ENCODE measurements at regions not wholly inside any gene's neighbourhood (a gene's known extent, or its start where the extent isn't known, plus 50 kb on each side); places are given as distances from the start of the nearest gene placed in this dataset.
"Not testable (repeated sequence)": the region's sequence is repeated elsewhere in the genome, so short reads cannot be mapped to it uniquely, and the experiment has no call there.

- not testable (repeated sequence) for DNase-seq
These were observed 129.2 kb downstream of the FAM72B start for GRCh38 chr1:121054928-121055327.

GRCh38 chr1:121066925-121067324 lies 117.2 kb downstream of the FAM72B start:
- not testable (repeated sequence) for DNase-seq

DNA sequence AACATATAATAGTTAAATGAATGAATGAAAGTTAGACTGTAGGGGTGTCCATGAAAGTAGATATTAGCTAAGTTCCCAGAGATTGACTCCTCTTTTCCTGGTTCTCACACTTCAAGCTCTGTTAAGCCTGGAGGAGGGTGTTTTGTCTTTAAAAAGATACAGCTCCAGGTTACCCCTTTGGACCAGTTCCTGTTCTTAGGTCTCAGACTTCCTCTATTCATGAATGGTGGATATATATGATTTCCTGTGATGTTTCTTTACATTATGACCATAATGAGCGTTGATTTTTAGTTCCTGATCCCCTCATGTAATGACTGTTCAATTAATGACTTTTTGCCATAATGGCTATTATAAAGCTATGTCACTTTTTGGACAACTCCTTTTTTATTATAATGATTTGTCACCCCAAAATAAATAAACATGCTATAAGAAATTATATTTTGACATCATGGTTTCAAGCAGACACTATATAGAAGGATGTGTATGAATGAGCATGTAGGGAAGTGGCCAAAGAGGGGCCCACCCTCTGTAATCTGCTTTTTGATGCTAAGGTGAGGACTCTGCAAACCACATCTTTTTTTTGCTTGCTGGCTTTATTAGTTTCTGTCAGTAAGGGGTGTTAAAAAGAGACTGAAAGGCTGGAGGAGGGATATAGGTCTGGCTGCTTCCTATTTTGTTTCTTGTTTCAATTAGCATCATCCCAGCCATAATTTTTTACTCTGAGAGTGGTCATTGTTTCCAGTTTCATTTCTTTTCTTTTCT lies 115.2 kb downstream of the FAM72B start:
- DNase-seq = not testable (repeated sequence)

- not testable (repeated sequence) for DNase-seq
These were observed 110.3 kb downstream of the FAM72B start for GRCh38 chr1:121073852-121074251.

DNA sequence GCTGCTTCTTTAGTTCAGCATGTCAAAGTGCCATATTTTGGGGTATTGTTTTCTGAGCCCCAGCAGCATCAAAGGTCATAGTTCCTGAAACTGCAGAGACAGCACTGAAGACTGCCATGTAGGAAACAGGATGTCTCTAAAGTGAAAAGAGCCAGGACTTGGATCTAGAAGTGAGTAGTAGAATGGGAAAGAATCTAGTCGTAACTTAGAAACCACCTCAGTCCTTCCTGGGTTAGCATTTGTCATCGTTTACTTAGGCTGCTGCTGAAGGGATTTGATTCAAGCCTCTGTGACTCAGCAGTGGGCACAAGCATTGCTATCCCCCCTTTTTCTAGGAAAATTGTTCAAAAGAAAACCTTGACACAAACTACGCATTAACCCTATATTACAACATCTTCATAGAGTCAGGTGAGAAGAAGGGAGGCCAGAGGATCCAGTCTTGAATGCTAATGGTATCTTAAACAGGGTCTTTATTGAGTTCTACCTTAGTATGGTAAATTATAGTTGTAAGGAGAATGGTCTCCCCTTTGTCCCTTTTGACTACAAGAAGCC lies 108.8 kb downstream of the FAM72B start:
- DNase-seq = not testable (repeated sequence)

- not testable (repeated sequence) for DNase-seq
These were observed 107.5 kb downstream of the FAM72B start for GRCh38 chr1:121076674-121077073.

GRCh38 chr1:121079655-121080054 lies 104.5 kb downstream of the FAM72B start:
- not testable (repeated sequence) for DNase-seq

- DNase-seq = not testable (repeated sequence)
These were observed 103.8 kb downstream of the FAM72B start for GRCh38 chr1:121080197-121080903.

DNA sequence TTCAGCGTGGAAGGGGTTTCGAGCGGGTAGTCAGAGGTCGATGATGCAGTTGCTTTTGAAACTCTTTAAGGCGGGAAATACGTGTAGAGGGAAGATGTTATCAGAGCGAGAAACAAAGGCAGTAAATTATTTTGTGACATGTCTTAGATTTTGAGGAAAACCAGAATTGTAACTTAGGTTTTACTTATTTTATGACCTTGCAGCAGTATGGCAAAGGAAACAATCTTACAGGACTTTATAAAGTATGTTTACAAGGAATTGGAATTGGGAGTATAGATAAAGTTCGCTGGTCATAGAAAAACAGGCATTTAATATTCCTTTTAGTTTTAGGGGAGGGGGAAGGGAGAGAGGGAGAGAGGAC lies 103.3 kb downstream of the FAM72B start:
- not testable (repeated sequence) for DNase-seq

DNA sequence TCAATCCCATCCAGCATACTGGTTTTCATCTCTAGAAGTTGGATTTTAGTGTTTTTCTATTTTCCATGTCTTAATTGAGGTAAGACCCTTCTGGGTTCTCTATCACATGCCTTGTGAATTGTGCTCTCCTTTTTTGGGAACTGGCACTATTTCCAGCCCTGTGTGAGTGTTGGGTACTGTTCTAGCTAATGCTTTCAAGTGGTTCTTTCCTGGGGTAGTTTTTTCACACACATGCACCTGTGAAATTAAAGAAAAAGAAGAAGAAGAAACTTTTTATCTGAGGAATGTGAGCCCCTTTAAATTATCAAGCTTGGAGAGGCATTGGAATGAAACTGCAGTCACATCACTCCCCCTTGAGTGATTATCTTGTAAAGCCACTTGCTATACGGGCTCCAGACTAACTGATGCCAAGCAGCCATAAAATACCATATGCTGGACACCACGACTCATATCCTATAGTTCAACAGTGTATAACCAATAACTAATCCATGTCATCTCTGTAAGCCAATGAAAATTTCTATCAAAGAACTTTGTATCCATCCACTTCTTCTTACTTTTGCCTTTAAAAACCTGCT lies 102.4 kb downstream of the FAM72B start:
- not testable (repeated sequence) for DNase-seq

- not testable (repeated sequence) for DNase-seq
These were observed 101.1 kb downstream of the FAM72B start for GRCh38 chr1:121082995-121083394.

DNA sequence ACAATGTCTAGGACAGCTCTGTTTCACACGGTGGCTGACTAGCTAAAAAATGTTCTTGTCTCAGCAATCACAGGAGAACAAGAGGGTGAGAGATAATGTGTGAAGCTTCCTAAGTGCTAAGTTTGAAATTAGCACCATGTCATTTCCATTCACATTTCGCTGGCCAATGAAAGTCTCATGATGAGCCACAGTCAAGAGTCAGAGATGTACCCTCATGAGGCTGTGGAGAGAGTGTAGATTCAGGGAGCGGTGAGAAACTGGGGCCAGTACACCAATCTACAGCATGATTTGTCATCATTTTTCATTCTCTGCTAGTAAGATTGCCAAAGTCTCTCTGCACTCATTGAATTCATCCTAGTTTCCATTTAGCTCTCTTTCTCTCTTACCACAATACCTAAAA lies 97.9 kb downstream of the FAM72B start:
- not testable (repeated sequence) for DNase-seq

GRCh38 chr1:121087221-121087620 lies 96.9 kb downstream of the FAM72B start:
- not testable (repeated sequence) for DNase-seq

GRCh38 chr1:121088568-121088967 lies 95.6 kb downstream of the FAM72B start:
- not testable (repeated sequence) for DNase-seq

DNA sequence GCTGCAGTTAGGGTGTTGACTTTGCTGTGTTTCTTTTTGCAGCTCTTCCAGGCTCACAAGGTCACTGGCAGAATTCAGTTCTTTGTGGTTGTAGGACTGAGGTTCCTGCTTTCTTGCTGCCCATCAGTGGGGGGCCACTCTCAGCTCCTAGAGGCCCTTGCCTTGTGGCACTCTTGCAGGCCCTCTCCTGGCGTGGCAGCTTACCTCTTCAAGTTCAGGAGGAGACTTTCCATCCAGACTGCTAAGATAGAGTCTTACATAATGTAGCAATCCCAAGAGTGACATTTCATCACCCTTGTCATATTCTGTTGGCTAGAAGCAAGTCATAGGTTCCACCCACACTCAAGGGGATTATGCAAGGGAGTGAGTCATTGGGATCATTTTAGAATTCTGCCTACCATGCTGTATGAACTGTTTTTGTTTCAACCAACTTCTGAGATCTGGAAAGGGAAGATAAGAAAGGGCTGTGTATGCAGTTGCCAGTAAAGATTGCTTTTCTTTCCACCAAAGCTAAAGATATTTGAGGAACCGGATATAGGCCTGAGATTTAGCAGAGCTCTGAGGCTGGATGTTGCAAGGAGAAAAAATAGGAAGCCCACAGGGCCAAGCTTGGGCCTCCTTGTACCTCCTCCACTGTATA lies 91.7 kb downstream of the FAM72B start:
- not testable (repeated sequence) for DNase-seq

GRCh38 chr1:121095014-121095413 lies 89.1 kb downstream of the FAM72B start:
- not testable (repeated sequence) for DNase-seq

DNA sequence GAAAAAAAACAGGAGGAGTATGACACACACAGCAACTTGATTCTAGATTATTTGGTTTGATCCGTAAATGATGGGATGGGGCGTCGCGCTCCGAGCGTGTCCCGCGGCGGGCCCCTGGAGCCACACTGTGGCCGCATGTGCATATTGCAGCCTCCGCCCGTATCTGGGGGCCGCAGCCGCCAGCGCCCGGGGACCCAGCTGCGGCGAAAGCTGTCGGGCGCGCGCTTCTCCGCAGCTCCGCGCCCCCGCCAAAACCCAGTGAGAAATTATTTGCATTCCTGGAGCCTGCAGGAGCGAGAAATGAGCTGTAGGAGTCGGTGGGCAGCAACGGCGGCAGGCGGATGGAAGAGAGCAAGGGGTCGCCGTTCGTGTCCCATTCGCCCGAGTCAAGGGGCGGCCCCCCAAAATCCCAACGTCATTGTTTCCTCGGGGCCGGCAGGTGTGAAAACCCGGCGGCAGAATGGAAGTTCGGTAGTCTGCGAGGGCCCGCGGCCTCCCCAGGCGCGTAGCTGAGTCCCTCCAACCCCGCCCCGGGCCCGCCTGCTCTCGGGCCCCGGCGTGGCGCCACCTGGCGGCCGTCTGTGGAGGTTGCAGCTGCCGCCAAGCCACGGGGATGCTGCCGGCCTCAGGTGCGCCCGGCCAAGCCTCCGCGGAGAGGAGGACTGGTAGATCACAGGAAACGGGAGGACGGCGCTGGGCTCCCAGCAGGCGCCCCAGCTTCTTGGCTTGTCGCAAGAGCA lies 86.8 kb downstream of the FAM72B start:
- peak; percentile 59 for DNase-seq

GRCh38 chr1:121097867-121098215 lies 86.3 kb downstream of the FAM72B start:
- not testable (repeated sequence) for DNase-seq

- not testable (repeated sequence) for DNase-seq
These were observed 75.1 kb downstream of the FAM72B start for GRCh38 chr1:121109025-121109424.

GRCh38 chr1:121116522-121117297 lies 67.4 kb downstream of the FAM72B start:
- DNase-seq = peak; percentile 33

DNA sequence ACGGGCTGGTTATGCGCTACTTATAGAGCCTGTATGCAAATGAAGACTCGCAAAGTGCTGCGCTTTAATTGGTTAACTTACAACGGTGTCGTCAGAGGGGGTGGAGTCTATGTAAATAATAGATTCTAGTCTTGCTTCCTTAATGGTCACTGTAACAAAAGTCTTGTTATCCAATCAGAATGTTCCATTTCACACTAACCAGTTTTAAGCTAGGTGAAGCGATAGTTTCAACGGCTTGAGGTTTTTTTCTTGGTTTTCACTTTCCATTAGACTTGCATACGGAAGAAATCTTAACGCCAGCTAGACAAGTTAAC lies 66.9 kb downstream of the FAM72B start:
- DNase-seq = not testable (repeated sequence)

Data from fibroblast of skin of right quadriceps (primary cell).